Esophagus squamous epithelium (tissue), 5 donors: ENCODE measurements at regions not wholly inside any gene's neighbourhood (a gene's known extent, or its start where the extent isn't known, plus 50 kb on each side); places are given as distances from the start of the nearest gene placed in this dataset.

Source experiments
- DNase-seq: peaks from one replicate; lab custom pipeline; 2025; lab: John Stamatoyannopoulos, UW
- H3K27ac ChIP-seq, 4 donors: fragments of 200-600 bp; sonication (generic); one replicate each; pipeline ENCODE4 v1.5.1; 2016 to 2019; ENCODE audit warnings: mild to moderate bottlenecking in 1 of 4
- H3K27me3 ChIP-seq, 4 donors: fragments of 200-600 bp; sonication (generic); 1 replicate in 3 of 4; 2 replicates in 1 of 4; pipeline versions ENCODE4 v1.5.1 to v1.6.0; 2017 to 2021; ENCODE audit warnings: antibody characterized with exemption in 1 of 4
- H3K36me3 ChIP-seq, 3 donors: fragments of 200-600 bp; sonication (generic); one replicate each; pipeline ENCODE4 v1.5.1; 2016 to 2019
- H3K4me1 ChIP-seq, 3 donors: fragments of 200-600 bp; sonication (generic); one replicate each; pipeline ENCODE4 v1.5.1; 2017 to 2019
- H3K4me3 ChIP-seq, 4 donors: fragments of 200-600 bp; sonication (generic); 1 replicate in 3 of 4; 2 replicates in 1 of 4; pipeline ENCODE4 v1.5.1; 2016 to 2019; ENCODE audit warnings: mild to moderate bottlenecking in 2 of 4, moderate library complexity in 1 of 4
- H3K9me3 ChIP-seq, 3 donors: fragments of 200-600 bp; sonication (generic); one replicate each; pipeline ENCODE4 v1.5.1; 2016 to 2019
- POLR2A ChIP-seq, 4 donors: fragments of 450-650 bp; IDR thresholded peaks; one replicate each; pipeline ENCODE4 v1.6.1; 2017; ENCODE audit warnings: antibody characterized with exemption in 4 of 4, mild to moderate bottlenecking in 4 of 4, moderate library complexity in 3 of 4
- WGBS, 2 donors: methylation state at CpG; one replicate each; pipeline ENCODE4 v1.1.5; 2018; 5-methylcytosine and 5-hydroxymethylcytosine counted together
- intact Hi-C: fragments of 100-400 bp; cut with DNase I; formaldehyde crosslinking; loops from one replicate; pipeline ENCODE4 v1.15.0; 2022
- TF ChIP-seq, protein P1 (sequence below), 6 experiments: fragments of 450-650 bp in 4 of 6; fragments of 200-600 bp in 2 of 6; sonication (generic) in 2 of 6; IDR thresholded peaks; one replicate each; pipeline ENCODE4 v1.5.1; 2016 to 2019; ENCODE audit warnings: antibody characterized with exemption in 6 of 6, mild to moderate bottlenecking in 4 of 6, moderate library complexity in 4 of 6
- donor health status: DM: yes; HTN: yes; CAD: no.

DNA sequence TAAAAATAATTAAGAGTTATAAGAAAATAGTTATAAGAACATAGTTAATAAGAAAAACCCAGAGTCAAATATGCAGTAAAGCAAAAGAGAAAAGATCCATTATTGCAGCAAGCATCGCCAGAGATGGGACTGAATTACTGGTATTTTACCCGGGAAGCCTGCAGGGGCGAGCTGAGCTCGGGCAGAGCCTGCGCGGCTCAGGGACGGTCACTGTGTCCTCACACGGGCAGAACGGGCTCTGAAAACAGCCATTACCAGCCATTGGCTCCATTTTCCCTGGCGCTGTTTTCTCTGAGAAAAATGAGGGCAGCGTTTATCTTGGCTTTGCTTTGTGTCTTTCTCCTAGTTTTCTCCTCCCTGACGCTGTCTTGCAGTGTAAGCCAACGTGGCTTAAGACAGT is 95.3 kb upstream of the ALKAL2 start:
- Histone ChIP-seq H3K9me3 (no peaks in the 10 kb centered on the region), H3K27ac (no peak overlapping the region), H3K27me3 (peaks cover 0 to 6% (median 0%) of the 10 kb centered on the region in 4 donors), H3K36me3 (no peaks in the 10 kb centered on the region), H3K4me1 (peaks cover 0 to 10% (median 0%) of the 10 kb centered on the region in 3 donors), H3K4me3 (no peak overlapping the region)
- TF ChIP-seq POLR2A (IDR thresholded peaks at IDR 0.05): no peak
- TF ChIP-seq, protein P1, sequence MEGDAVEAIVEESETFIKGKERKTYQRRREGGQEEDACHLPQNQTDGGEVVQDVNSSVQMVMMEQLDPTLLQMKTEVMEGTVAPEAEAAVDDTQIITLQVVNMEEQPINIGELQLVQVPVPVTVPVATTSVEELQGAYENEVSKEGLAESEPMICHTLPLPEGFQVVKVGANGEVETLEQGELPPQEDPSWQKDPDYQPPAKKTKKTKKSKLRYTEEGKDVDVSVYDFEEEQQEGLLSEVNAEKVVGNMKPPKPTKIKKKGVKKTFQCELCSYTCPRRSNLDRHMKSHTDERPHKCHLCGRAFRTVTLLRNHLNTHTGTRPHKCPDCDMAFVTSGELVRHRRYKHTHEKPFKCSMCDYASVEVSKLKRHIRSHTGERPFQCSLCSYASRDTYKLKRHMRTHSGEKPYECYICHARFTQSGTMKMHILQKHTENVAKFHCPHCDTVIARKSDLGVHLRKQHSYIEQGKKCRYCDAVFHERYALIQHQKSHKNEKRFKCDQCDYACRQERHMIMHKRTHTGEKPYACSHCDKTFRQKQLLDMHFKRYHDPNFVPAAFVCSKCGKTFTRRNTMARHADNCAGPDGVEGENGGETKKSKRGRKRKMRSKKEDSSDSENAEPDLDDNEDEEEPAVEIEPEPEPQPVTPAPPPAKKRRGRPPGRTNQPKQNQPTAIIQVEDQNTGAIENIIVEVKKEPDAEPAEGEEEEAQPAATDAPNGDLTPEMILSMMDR (IDR thresholded peaks at IDR 0.05): no peak
- intact Hi-C loops: no loop called here
- no peak for DNase-seq
- 40 to 46% methylated on average over 13 of the region's 13 CpGs for WGBS, 2 donors

DNA sequence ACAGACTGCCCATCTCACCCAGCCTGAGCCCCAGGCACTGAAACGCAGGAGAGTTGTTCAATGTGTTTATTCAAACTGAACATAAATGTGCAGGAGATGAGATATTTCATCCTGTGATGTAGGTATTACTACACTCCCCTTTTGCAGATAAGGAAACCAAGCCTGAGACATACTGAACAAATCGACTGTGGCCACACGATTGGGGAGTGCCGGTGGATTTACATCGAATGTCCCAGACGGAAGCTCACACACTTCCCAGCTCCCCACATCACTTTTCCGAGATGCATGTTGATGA is 94.8 kb upstream of the ALKAL2 start:
- WGBS, 2 donors: 77 to 96% methylated on average over 4 to 7 of the region's 7 CpGs
- intact Hi-C loops: no loop called here
- TF ChIP-seq POLR2A (IDR thresholded peaks at IDR 0.05): no peak
- TF ChIP-seq, protein P1 (IDR thresholded peaks at IDR 0.05): no peak
- Histone ChIP-seq H3K4me1 (peaks cover 0 to 10% (median 0%) of the 10 kb centered on the region in 3 donors), H3K27me3 (peaks cover 0 to 6% (median 0%) of the 10 kb centered on the region in 4 donors), H3K9me3 (no peaks in the 10 kb centered on the region), H3K4me3 (no peak overlapping the region), H3K36me3 (no peaks in the 10 kb centered on the region), H3K27ac (no peak overlapping the region)
- DNase-seq: no peak

DNA sequence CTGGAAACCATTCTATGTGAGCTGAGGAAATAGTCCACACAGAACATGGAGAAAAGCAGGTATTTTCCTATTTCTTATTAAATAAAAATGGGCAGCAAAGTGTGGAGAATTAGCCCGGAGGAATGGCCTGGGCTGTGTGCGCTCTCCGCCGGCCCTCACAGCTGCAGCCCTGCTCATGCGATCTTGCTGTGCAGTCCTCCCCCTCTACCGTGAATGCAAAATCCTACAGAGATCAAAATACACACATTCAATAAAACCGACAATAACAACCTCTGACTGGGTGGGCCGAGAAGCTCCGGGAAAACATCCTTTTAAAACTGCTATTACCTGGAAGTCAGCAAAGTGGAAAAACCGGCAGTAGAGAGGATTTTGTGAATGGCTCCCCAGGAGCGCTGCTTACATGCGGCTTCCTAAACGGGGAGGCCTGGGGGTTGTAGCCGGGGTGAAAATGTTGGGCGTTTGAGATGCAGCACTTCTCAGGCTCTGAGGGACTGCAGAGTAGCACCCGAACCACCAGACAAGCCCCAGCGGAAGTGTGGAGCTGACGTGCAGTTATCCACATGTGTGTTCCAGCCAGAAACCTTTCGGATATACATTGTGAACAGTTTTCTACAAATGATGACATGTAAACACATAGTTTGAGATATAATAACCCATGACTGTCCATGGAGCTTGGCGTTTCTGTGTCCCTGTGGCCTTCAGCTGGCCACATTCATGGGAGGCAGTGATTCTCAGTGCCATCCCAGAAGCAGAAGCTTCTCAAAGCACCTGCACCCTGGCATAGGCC is 94.2 kb upstream of the ALKAL2 start:
- TF ChIP-seq, protein P1 (IDR thresholded peaks at IDR 0.05): no peak
- no peak for TF ChIP-seq POLR2A (IDR thresholded peaks at IDR 0.05)
- no peak overlapping the region for H3K4me3 ChIP-seq
- no peak overlapping the region for H3K27ac ChIP-seq
- no peak for DNase-seq
- peaks cover 0 to 6% (median 0%) of the 10 kb centered on the region in 4 donors for H3K27me3 ChIP-seq
- intact Hi-C loops: no loop called here
- H3K4me1 ChIP-seq: peaks cover 0 to 10% (median 0%) of the 10 kb centered on the region in 3 donors
- WGBS, 2 donors: 77 to 78% methylated on average over 16 to 19 of the region's 20 CpGs
- peaks cover 0 to 5% (median 0%) of the 10 kb centered on the region in 3 donors for H3K9me3 ChIP-seq
- H3K36me3 ChIP-seq: no peaks in the 10 kb centered on the region

DNA sequence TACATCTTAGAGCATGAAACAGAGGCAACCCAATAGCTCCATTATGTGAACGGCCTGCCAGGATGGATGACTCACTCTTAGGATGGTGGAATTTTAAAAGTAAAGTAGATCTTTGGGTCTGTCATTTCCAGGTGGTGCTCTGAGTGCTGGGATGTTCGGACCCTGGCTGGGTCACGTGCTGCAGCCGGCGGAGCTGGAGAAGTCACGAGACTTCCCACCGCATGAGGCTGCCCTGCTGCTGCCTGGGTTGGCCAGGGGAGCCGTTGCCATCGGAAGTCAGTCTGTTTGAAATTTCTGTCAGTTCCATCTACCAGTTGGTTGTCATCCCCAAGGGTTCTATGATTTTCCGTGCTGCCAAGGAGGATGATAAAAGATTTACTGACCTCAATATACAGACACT is 93.3 kb upstream of the ALKAL2 start:
- H3K4me3 ChIP-seq: no peak overlapping the region
- TF ChIP-seq, protein P1 (IDR thresholded peaks at IDR 0.05): no peak
- no peak for TF ChIP-seq POLR2A (IDR thresholded peaks at IDR 0.05)
- H3K9me3 ChIP-seq: peaks cover 0 to 6% (median 0%) of the 10 kb centered on the region in 3 donors
- H3K27ac ChIP-seq: no peak overlapping the region
- peaks cover 0 to 10% (median 0%) of the 10 kb centered on the region in 3 donors for H3K4me1 ChIP-seq
- WGBS, 2 donors: 27 to 77% methylated on average over 1 to 9 of the region's 10 CpGs
- no peak for DNase-seq
- intact Hi-C loops: no loop called here
- peaks cover 0 to 6% (median 0%) of the 10 kb centered on the region in 4 donors for H3K27me3 ChIP-seq
- no peaks in the 10 kb centered on the region for H3K36me3 ChIP-seq

DNA sequence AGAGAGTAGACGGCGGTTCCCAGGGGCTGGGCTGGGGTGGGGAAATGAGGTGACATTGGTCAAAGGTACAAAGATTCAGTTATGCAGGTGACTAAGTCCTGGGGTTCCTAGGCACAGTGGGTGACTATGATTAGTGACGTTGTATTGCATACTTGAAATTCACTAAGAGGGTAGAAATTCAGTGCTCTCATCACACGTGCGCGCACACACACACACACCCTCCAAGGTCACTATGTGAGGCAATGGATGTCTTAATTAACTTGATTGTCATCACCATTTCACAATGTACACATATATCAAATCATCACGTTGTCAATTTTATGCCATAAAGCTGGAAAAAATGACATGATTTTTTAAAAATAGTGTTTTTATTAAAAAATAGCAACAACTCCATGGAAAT is 92.9 kb upstream of the ALKAL2 start:
- WGBS, 2 donors: 92 to 96% methylated on average over 7 of the region's 7 CpGs
- Histone ChIP-seq H3K9me3 (peaks cover 0 to 6% (median 0%) of the 10 kb centered on the region in 3 donors), H3K27me3 (peaks cover 0 to 6% (median 0%) of the 10 kb centered on the region in 4 donors), H3K27ac (no peak overlapping the region), H3K4me3 (no peak overlapping the region), H3K36me3 (no peaks in the 10 kb centered on the region), H3K4me1 (peaks cover 0 to 12% (median 0%) of the 10 kb centered on the region in 3 donors)
- DNase-seq: no peak
- TF ChIP-seq, protein P1 (IDR thresholded peaks at IDR 0.05): no peak
- TF ChIP-seq POLR2A (IDR thresholded peaks at IDR 0.05): no peak
- intact Hi-C loops: no loop called here
